Stomach (tissue), 4 donors: ENCODE measurements at regions not wholly inside any gene's neighbourhood (a gene's known extent, or its start where the extent isn't known, plus 50 kb on each side); places are given as distances from the start of the nearest gene placed in this dataset.

Source experiments
- CTCF ChIP-seq, 7 experiments: fragments of 450-650 bp in 4 of 7; fragments of 200-600 bp in 3 of 7; sonication (generic) in 3 of 7; IDR thresholded peaks; one replicate each; pipeline ENCODE4 v1.5.1; 2016 to 2019; ENCODE audit warnings: antibody characterized with exemption in 7 of 7, control low read depth in 2 of 7, mild to moderate bottlenecking in 1 of 7
- POLR2A ChIP-seq, 4 donors: fragments of 450-650 bp; IDR thresholded peaks; one replicate each; pipeline ENCODE4 v1.6.1; 2016; ENCODE audit warnings: antibody characterized with exemption in 4 of 4, control low read depth in 2 of 4, mild to moderate bottlenecking in 1 of 4, moderate library complexity in 1 of 4

DNA sequence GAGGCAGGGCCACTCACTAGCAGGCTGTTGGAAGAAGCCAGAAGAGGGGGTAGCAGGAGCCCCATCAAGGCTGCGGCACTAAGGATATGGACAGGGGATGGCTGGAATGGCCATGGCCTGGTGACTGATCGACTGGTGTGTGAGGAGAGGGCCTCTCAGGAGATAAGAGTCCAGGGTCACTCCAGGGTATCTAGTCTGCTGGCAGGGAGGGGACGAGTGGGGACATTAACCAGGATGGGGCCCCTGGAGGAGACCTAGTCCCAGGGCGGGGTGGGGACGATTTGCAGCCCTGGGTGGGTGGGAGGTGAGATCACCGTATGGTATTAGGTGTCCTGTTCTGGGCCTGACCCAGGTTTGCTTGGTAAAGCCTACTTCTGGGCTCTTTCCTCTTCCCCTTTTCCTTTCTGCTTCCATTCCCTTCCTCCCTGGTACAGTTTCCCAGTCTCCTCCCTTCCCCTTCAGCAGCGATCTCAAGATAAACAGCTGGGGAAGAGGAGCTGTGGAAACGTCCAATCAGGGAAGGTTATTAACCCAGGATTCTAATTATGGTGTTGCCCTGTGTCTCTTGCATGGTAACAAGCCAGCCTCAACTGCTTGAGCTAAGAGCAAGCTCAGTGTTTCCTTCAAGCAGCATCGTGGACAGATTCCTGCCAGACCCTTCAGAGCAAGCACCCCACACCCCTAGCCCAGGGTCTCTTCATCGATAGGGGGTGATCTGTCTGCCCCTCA lies 233.2 kb downstream of the RPS24 start:
- TF ChIP-seq CTCF (IDR thresholded peaks at IDR 0.05) (no peak), POLR2A (IDR thresholded peaks at IDR 0.05) (no peak)
